GM23338 (cell line): ENCODE measurements at regions not wholly inside any gene's neighbourhood (a gene's known extent, or its start where the extent isn't known, plus 50 kb on each side); places are given as distances from the start of the nearest gene placed in this dataset.

Source experiments
- ATAC-seq: fragments of 200-7000 bp; cut with Tn5 transposase; 3 replicates; pipeline ENCODE4 v1.9.1; 2020
- DNase-seq: peaks from one replicate; pipeline ENCODE4 v3.0.0-alpha.2; 2015; ENCODE audit warnings: low spot score
- H2AFZ ChIP-seq: fragments of 200-600 bp; sonication (generic); 2 replicates; pipeline ENCODE4 v1.8.0; 2016; ENCODE audit warnings: antibody characterized with exemption, mild to moderate bottlenecking, moderate library complexity
- H3F3A ChIP-seq: fragments of 200-600 bp; sonication (generic); replicated peaks from 2 replicates; pipeline ENCODE4 v1.8.0; 2017; ENCODE audit warnings: antibody characterized with exemption, mixed run types, low read depth
- H3K27ac ChIP-seq: fragments of 200-600 bp; sonication (generic); 2 replicates; pipeline ENCODE4 v1.6.1; 2016; ENCODE audit warnings: low read depth
- H3K27me3 ChIP-seq: fragments of 200-600 bp; sonication (generic); 2 replicates; pipeline ENCODE4 v1.8.0; 2016; ENCODE audit warnings: mild to moderate bottlenecking, mixed run types, moderate library complexity; ENCODE audit not compliant: insufficient read depth
- H3K36me3 ChIP-seq: fragments of 200-600 bp; sonication (generic); 2 replicates; pipeline ENCODE4 v1.8.0; 2016; ENCODE audit warnings: mild to moderate bottlenecking; ENCODE audit not compliant: insufficient read depth
- H3K4me1 ChIP-seq: fragments of 200-600 bp; sonication (generic); 2 replicates; pipeline ENCODE4 v1.8.0; 2016; ENCODE audit warnings: mild to moderate bottlenecking, moderate library complexity; ENCODE audit not compliant: insufficient read depth
- H3K4me2 ChIP-seq: fragments of 200-600 bp; sonication (generic); 2 replicates; pipeline ENCODE4 v1.7.1; 2017; ENCODE audit warnings: mixed run types
- H3K4me3 ChIP-seq: fragments of 200-600 bp; sonication (generic); 2 replicates; pipeline ENCODE4 v1.6.1; 2016; ENCODE audit warnings: mixed run types
- H3K79me2 ChIP-seq: fragments of 200-600 bp; sonication (generic); replicated peaks from 2 replicates; pipeline ENCODE4 v1.8.0; 2017; ENCODE audit warnings: mild to moderate bottlenecking; ENCODE audit not compliant: insufficient read depth
- H3K9me2 ChIP-seq: fragments of 200-600 bp; sonication (generic); 2 replicates; pipeline ENCODE4 v1.8.0; 2017; ENCODE audit not compliant: insufficient read depth
- H4K20me1 ChIP-seq: fragments of 200-600 bp; sonication (generic); replicated peaks from 2 replicates; pipeline ENCODE4 v1.8.0; 2017; ENCODE audit warnings: mild to moderate bottlenecking; ENCODE audit not compliant: insufficient read depth
- H3K27ac Mint-ChIP-seq: 2 replicates; pipeline ENCODE4 v1.8.0; 2020; ENCODE audit warnings: inconsistent platforms, mild to moderate bottlenecking, moderate library complexity, mixed read lengths
- H3K27me3 Mint-ChIP-seq: 3 replicates; pipeline ENCODE4 v1.8.0; 2022; ENCODE audit warnings: low read depth, mild to moderate bottlenecking, moderate library complexity, mixed read lengths, inconsistent platforms; ENCODE audit not compliant: insufficient read depth, poor library complexity
- H3K36me3 Mint-ChIP-seq: 3 replicates; pipeline ENCODE4 v1.8.0; 2021; ENCODE audit warnings: low read depth, mild to moderate bottlenecking, inconsistent platforms, moderate library complexity, mixed read lengths
- H3K4me1 Mint-ChIP-seq: 3 replicates; pipeline ENCODE4 v1.8.0; 2020; ENCODE audit warnings: mild to moderate bottlenecking, inconsistent platforms, mixed read lengths
- H3K4me3 Mint-ChIP-seq: 3 replicates; pipeline ENCODE4 v1.8.0; 2021; ENCODE audit warnings: moderate library complexity, mild to moderate bottlenecking, inconsistent platforms, mixed read lengths
- H3K9me3 Mint-ChIP-seq: 3 replicates; pipeline ENCODE4 v1.8.0; 2020; ENCODE audit warnings: moderate library complexity, mild to moderate bottlenecking, inconsistent platforms, mixed read lengths
- EZH2phosphoT487 ChIP-seq: fragments of 200-600 bp; sonication (generic); IDR thresholded peaks from one replicate; pipeline ENCODE4 v1.8.1; 2018; ENCODE audit warnings: antibody characterized with exemption; ENCODE audit not compliant: unreplicated experiment
- JUNB ChIP-seq: IDR thresholded peaks from one replicate; pipeline ENCODE4 v1.6.1; 2016; ENCODE audit warnings: antibody characterized with exemption; ENCODE audit not compliant: unreplicated experiment
- STAT1 ChIP-seq: IDR thresholded peaks from one replicate; pipeline ENCODE4 v1.6.1; 2016; ENCODE audit warnings: antibody characterized with exemption; ENCODE audit not compliant: unreplicated experiment
- ZNF114 ChIP-seq: fragments of 250-450 bp; sonication (Bioruptor Pico); IDR thresholded peaks from 2 replicates; pipeline ENCODE4 v1.5.0; 2020; ENCODE audit warnings: mild to moderate bottlenecking, moderate library complexity
- TF ChIP-seq, protein P1 (sequence below): IDR thresholded peaks from one replicate; pipeline ENCODE4 v1.6.1; 2018; ENCODE audit warnings: antibody characterized with exemption; ENCODE audit not compliant: unreplicated experiment
- TF ChIP-seq, protein P2 (sequence below): fragments of 250-450 bp; sonication (Bioruptor Pico); IDR thresholded peaks from 2 replicates; pipeline ENCODE4 v1.5.0; 2020; ENCODE audit warnings: mild to moderate bottlenecking, moderate library complexity

DNA sequence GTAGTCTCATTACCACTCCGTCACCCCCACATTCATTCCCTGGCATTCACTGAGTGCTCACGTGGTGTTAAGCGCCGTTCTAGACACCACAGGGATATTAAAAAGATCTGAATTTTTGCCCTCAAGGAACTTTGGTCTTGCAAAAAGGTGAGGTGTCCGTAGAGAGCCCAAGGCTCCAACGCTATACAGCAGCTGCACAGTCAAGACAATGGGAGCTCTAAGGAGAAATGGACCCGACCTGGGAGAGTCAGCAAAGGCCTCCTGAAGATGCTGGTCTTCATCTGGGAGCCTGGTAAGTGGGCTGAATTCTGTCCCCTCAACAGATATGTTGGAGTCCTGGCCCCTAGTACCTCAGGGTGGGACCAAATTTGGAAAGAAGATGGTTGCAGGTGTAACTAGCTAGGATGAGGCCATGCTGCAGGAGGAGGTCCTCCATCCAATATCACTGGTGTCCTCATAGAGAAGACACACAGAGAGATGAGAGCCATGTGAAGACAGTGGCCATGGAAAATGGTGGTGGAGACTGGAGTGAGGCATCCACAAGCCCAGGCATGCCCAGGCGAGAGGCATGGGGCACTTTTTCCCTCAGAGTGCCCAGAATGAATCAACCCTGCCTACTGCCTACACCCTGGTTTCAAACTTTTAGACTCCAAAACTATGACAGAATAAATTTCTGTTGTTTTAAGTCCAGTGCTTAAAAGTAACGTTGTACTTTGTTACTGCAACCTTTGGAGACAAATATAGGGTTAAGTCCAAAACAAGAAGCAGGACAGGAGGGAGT, 247.3 kb downstream of the TTC32 start:
- no peak overlapping the region for H2AFZ ChIP-seq
- H3K36me3 ChIP-seq: no peaks in the 10 kb centered on the region
- Mint-ChIP-seq H3K36me3 (no peaks in the 10 kb centered on the region), H3K27me3 (no peaks in the 10 kb centered on the region), H3K4me3 (no peak overlapping the region), H3K27ac (no peak overlapping the region; the same call in 1 of the 2 replicates), H3K4me1 (peaks cover 9% of the 10 kb centered on the region; the same call in 2 of the 3 replicates), H3K9me3 (no peaks in the 10 kb centered on the region)
- DNase-seq (no peak), ATAC-seq (no peak)
- no peaks in the 10 kb centered on the region for H3K79me2 ChIP-seq
- peaks cover 4% of the 10 kb centered on the region; the same call in 1 of the 2 replicates for H3K4me1 ChIP-seq
- TF ChIP-seq, protein P1, sequence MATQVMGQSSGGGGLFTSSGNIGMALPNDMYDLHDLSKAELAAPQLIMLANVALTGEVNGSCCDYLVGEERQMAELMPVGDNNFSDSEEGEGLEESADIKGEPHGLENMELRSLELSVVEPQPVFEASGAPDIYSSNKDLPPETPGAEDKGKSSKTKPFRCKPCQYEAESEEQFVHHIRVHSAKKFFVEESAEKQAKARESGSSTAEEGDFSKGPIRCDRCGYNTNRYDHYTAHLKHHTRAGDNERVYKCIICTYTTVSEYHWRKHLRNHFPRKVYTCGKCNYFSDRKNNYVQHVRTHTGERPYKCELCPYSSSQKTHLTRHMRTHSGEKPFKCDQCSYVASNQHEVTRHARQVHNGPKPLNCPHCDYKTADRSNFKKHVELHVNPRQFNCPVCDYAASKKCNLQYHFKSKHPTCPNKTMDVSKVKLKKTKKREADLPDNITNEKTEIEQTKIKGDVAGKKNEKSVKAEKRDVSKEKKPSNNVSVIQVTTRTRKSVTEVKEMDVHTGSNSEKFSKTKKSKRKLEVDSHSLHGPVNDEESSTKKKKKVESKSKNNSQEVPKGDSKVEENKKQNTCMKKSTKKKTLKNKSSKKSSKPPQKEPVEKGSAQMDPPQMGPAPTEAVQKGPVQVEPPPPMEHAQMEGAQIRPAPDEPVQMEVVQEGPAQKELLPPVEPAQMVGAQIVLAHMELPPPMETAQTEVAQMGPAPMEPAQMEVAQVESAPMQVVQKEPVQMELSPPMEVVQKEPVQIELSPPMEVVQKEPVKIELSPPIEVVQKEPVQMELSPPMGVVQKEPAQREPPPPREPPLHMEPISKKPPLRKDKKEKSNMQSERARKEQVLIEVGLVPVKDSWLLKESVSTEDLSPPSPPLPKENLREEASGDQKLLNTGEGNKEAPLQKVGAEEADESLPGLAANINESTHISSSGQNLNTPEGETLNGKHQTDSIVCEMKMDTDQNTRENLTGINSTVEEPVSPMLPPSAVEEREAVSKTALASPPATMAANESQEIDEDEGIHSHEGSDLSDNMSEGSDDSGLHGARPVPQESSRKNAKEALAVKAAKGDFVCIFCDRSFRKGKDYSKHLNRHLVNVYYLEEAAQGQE: no peak
- TF ChIP-seq EZH2phosphoT487: no peak
- TF ChIP-seq ZNF114 (CRISPR knock-in tag): no peak
- TF ChIP-seq JUNB: no peak
- no peak for TF ChIP-seq STAT1
- TF ChIP-seq, protein P2, sequence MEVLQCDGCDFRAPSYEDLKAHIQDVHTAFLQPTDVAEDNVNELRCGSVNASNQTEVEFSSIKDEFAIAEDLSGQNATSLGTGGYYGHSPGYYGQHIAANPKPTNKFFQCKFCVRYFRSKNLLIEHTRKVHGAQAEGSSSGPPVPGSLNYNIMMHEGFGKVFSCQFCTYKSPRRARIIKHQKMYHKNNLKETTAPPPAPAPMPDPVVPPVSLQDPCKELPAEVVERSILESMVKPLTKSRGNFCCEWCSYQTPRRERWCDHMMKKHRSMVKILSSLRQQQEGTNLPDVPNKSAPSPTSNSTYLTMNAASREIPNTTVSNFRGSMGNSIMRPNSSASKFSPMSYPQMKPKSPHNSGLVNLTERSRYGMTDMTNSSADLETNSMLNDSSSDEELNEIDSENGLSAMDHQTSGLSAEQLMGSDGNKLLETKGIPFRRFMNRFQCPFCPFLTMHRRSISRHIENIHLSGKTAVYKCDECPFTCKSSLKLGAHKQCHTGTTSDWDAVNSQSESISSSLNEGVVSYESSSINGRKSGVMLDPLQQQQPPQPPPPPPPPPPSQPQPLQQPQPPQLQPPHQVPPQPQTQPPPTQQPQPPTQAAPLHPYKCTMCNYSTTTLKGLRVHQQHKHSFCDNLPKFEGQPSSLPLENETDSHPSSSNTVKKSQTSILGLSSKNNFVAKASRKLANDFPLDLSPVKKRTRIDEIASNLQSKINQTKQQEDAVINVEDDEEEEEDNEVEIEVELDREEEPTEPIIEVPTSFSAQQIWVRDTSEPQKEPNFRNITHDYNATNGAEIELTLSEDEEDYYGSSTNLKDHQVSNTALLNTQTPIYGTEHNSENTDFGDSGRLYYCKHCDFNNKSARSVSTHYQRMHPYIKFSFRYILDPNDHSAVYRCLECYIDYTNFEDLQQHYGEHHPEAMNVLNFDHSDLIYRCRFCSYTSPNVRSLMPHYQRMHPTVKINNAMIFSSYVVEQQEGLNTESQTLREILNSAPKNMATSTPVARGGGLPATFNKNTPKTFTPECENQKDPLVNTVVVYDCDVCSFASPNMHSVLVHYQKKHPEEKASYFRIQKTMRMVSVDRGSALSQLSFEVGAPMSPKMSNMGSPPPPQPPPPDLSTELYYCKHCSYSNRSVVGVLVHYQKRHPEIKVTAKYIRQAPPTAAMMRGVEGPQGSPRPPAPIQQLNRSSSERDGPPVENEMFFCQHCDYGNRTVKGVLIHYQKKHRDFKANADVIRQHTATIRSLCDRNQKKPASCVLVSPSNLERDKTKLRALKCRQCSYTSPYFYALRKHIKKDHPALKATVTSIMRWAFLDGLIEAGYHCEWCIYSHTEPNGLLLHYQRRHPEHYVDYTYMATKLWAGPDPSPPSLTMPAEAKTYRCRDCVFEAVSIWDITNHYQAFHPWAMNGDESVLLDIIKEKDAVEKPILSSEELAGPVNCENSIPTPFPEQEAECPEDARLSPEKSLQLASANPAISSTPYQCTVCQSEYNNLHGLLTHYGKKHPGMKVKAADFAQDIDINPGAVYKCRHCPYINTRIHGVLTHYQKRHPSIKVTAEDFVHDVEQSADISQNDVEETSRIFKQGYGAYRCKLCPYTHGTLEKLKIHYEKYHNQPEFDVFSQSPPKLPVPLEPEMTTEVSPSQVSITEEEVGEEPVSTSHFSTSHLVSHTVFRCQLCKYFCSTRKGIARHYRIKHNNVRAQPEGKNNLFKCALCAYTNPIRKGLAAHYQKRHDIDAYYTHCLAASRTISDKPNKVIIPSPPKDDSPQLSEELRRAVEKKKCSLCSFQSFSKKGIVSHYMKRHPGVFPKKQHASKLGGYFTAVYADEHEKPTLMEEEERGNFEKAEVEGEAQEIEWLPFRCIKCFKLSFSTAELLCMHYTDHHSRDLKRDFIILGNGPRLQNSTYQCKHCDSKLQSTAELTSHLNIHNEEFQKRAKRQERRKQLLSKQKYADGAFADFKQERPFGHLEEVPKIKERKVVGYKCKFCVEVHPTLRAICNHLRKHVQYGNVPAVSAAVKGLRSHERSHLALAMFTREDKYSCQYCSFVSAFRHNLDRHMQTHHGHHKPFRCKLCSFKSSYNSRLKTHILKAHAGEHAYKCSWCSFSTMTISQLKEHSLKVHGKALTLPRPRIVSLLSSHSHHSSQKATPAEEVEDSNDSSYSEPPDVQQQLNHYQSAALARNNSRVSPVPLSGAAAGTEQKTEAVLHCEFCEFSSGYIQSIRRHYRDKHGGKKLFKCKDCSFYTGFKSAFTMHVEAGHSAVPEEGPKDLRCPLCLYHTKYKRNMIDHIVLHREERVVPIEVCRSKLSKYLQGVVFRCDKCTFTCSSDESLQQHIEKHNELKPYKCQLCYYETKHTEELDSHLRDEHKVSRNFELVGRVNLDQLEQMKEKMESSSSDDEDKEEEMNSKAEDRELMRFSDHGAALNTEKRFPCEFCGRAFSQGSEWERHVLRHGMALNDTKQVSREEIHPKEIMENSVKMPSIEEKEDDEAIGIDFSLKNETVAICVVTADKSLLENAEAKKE (CRISPR knock-in tag): no peak
- H3F3A ChIP-seq: no peaks in the 10 kb centered on the region
- no peaks in the 10 kb centered on the region for H3K27me3 ChIP-seq
- no peaks in the 10 kb centered on the region for H4K20me1 ChIP-seq
- no peak overlapping the region for H3K4me3 ChIP-seq
- 0 out of 2 replicates have a peak, but pooled peaks cover 15% of the 10 kb centered on the region for H3K9me2 ChIP-seq
- no peak overlapping the region for H3K4me2 ChIP-seq
- H3K27ac ChIP-seq: no peak overlapping the region
